WTC11 (cell line): ENCODE measurements at regions not wholly inside any gene's neighbourhood (a gene's known extent, or its start where the extent isn't known, plus 50 kb on each side); places are given as distances from the start of the nearest gene placed in this dataset.

ENCODE experiments used
- ATAC-seq: fragments of 200-7000 bp; cut with Tn5 transposase; 2 replicates; pipeline ENCODE4 v1.10.0; 2021; ENCODE audit warnings: mild to moderate bottlenecking, moderate library complexity
- CTCF ChIA-PET: fragments of 300-600 bp; sonication (Branson Sonifier 250); formaldehyde crosslinking; loops from one replicate; lab custom pipeline; 2021; ENCODE audit warnings: antibody characterized with exemption; lab: Charles Lee
- POLR2A ChIA-PET: fragments of 350-600 bp; sonication (Branson Sonifier 250); formaldehyde crosslinking; loops from one replicate; lab custom pipeline; 2021; ENCODE audit warnings: antibody characterized with exemption; lab: Charles Lee
- DNase-seq: peaks from one replicate; pipeline ENCODE4 v3.0.0; 2021; ENCODE audit warnings: low spot score
- H3K27ac Mint-ChIP-seq: 2 replicates; pipeline ENCODE4 v1.8.0; 2021; ENCODE audit warnings: mixed read lengths
- H3K27me3 Mint-ChIP-seq: 2 replicates; pipeline ENCODE4 v1.8.0; 2021; ENCODE audit warnings: low read depth, mild to moderate bottlenecking, moderate library complexity, mixed read lengths
- H3K36me3 Mint-ChIP-seq: 2 replicates; pipeline ENCODE4 v1.8.0; 2021; ENCODE audit warnings: mixed read lengths
- H3K4me1 Mint-ChIP-seq: 2 replicates; pipeline ENCODE4 v1.8.0; 2022; ENCODE audit warnings: mixed read lengths
- H3K4me3 Mint-ChIP-seq: 2 replicates; pipeline ENCODE4 v1.8.0; 2021; ENCODE audit warnings: mild to moderate bottlenecking, moderate library complexity, mixed read lengths
- H3K9me3 Mint-ChIP-seq: 2 replicates; pipeline ENCODE4 v1.8.0; 2021; ENCODE audit warnings: mixed read lengths
- ATF2 ChIP-seq: sonication (generic); formaldehyde crosslinking; IDR thresholded peaks from 2 replicates; pipeline ENCODE4 v1.8.1; 2022; ENCODE audit warnings: low read depth, missing genetic modification reagents, borderline replicate concordance
- CREB1 ChIP-seq: sonication (generic); formaldehyde crosslinking; IDR thresholded peaks from 2 replicates; pipeline ENCODE4 v1.8.0; 2023; ENCODE audit warnings: mild to moderate bottlenecking, missing genetic modification reagents
- EMX1 ChIP-seq: fragments of 250-450 bp; sonication (Bioruptor Pico); IDR thresholded peaks from 2 replicates; pipeline ENCODE4 v1.8.0; 2021; ENCODE audit warnings: mild to moderate bottlenecking
- FOXJ3 ChIP-seq: sonication (generic); formaldehyde crosslinking; IDR thresholded peaks from 2 replicates; pipeline ENCODE4 v1.9.0; 2021; ENCODE audit warnings: missing genetic modification reagents, mild to moderate bottlenecking, borderline replicate concordance
- GRHL2 ChIP-seq: fragments of 250-450 bp; sonication (Bioruptor Pico); IDR thresholded peaks from 2 replicates; pipeline ENCODE4 v1.8.0; 2022; ENCODE audit warnings: mild to moderate bottlenecking, moderate library complexity; ENCODE audit not compliant: insufficient replicate concordance, severe bottlenecking
- IRF2 ChIP-seq: sonication (generic); formaldehyde crosslinking; IDR thresholded peaks from 2 replicates; pipeline ENCODE4 v1.8.0; 2022; ENCODE audit warnings: low read depth, missing genetic modification reagents, borderline replicate concordance
- JAZF1 ChIP-seq: fragments of 250-450 bp; sonication (Bioruptor Pico); IDR thresholded peaks from 2 replicates; pipeline ENCODE4 v1.9.0; 2021; ENCODE audit warnings: moderate library complexity, mild to moderate bottlenecking, inconsistent platforms
- KAT7 ChIP-seq: sonication (generic); formaldehyde crosslinking; IDR thresholded peaks from 2 replicates; pipeline ENCODE4 v1.8.1; 2023; ENCODE audit warnings: missing genetic modification reagents, mild to moderate bottlenecking, borderline replicate concordance
- NFE2L1 ChIP-seq: sonication (generic); formaldehyde crosslinking; IDR thresholded peaks from 2 replicates; pipeline ENCODE4 v1.8.1; 2023; ENCODE audit warnings: missing genetic modification reagents
- PRDM15 ChIP-seq: sonication (generic); formaldehyde crosslinking; IDR thresholded peaks from 2 replicates; pipeline ENCODE4 v1.8.0; 2022; ENCODE audit warnings: missing genetic modification reagents
- SMAD3 ChIP-seq: sonication (generic); formaldehyde crosslinking; IDR thresholded peaks from 2 replicates; pipeline ENCODE4 v1.8.0; 2022; ENCODE audit warnings: missing genetic modification reagents, mild to moderate bottlenecking, borderline replicate concordance
- SP1 ChIP-seq: sonication (generic); formaldehyde crosslinking; conservative IDR thresholded peaks from 2 replicates; pipeline ENCODE4 v1.8.1; 2022; ENCODE audit warnings: missing genetic modification reagents
- TEAD1 ChIP-seq: sonication (generic); formaldehyde crosslinking; IDR thresholded peaks from 2 replicates; pipeline ENCODE4 v1.8.0; 2022; ENCODE audit warnings: mild to moderate bottlenecking, missing genetic modification reagents
- TEAD4 ChIP-seq: sonication (generic); formaldehyde crosslinking; IDR thresholded peaks from 2 replicates; pipeline ENCODE4 v1.8.0; 2022; ENCODE audit warnings: mild to moderate bottlenecking, missing genetic modification reagents
- TP53 ChIP-seq: sonication (generic); formaldehyde crosslinking; IDR thresholded peaks from 2 replicates; pipeline ENCODE4 v1.8.1; 2023; ENCODE audit warnings: mild to moderate bottlenecking, missing genetic modification reagents
- ZNF121 ChIP-seq: sonication (generic); formaldehyde crosslinking; IDR thresholded peaks from 2 replicates; pipeline ENCODE4 v1.8.0; 2023; ENCODE audit warnings: missing genetic modification reagents
- ZNF532 ChIP-seq: fragments of 250-450 bp; sonication (Bioruptor Pico); IDR thresholded peaks from 2 replicates; pipeline ENCODE4 v1.9.0; 2021; ENCODE audit warnings: mild to moderate bottlenecking, borderline replicate concordance
- TF ChIP-seq, protein P1 (sequence below): sonication (generic); formaldehyde crosslinking; IDR thresholded peaks from 2 replicates; pipeline ENCODE4 v1.8.1; 2023; ENCODE audit warnings: mild to moderate bottlenecking, missing genetic modification reagents, moderate library complexity
- TF ChIP-seq, protein P2 (sequence below): sonication (generic); formaldehyde crosslinking; IDR thresholded peaks from 2 replicates; pipeline ENCODE4 v1.8.1; 2023; ENCODE audit warnings: mild to moderate bottlenecking, missing genetic modification reagents, borderline replicate concordance
- TF ChIP-seq, protein P3 (sequence below): sonication (generic); formaldehyde crosslinking; IDR thresholded peaks from 2 replicates; pipeline ENCODE4 v1.8.0; 2022; ENCODE audit warnings: mild to moderate bottlenecking, missing genetic modification reagents
- TF ChIP-seq, protein P4 (sequence below): fragments of 250-450 bp; sonication (Bioruptor Pico); IDR thresholded peaks from 2 replicates; pipeline ENCODE4 v1.9.0; 2021; ENCODE audit warnings: moderate library complexity, mild to moderate bottlenecking, inconsistent platforms, borderline replicate concordance

GRCh38 chr9:86775718-86776117, 171.6 kb downstream of the GAS1 start (continued):
- TF ChIP-seq TEAD4 = no peak

DNA sequence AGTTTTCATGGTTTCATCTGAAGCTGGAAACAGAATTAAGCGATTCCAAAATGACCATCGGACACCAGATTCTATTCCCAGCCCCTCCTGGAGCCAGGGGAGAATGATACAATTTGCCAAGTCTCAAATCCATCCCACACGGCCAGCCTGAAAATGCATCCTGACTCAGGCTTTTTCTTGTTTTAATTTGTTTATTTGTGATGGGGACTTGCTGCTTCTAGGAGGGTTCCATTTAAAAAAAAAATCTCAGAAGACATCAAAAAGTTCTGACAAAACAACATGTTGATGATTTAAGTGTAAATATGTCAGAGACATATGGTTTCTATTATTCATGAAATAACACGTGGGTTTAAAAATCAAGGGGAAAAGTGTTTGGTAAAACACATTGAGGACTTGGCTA, 173.2 kb downstream of the GAS1 start:
- Mint-ChIP-seq H3K27me3 (peaks cover 3% of the 10 kb centered on the region; the same call in 1 of the 2 replicates), H3K36me3 (no peaks in the 10 kb centered on the region), H3K9me3 (peaks cover 3% of the 10 kb centered on the region), H3K27ac (no peak overlapping the region), H3K4me1 (no peaks in the 10 kb centered on the region), H3K4me3 (no peak overlapping the region)
- ChIA-PET CTCF (no interaction called here), POLR2A (no interaction called here)
- DNase-seq = no peak
- TF ChIP-seq, protein P1, sequence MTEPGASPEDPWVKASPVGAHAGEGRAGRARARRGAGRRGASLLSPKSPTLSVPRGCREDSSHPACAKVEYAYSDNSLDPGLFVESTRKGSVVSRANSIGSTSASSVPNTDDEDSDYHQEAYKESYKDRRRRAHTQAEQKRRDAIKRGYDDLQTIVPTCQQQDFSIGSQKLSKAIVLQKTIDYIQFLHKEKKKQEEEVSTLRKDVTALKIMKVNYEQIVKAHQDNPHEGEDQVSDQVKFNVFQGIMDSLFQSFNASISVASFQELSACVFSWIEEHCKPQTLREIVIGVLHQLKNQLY (CRISPR knock-in tag) = no peak
- TF ChIP-seq GRHL2 (CRISPR knock-in tag) (no peak), SMAD3 (CRISPR knock-in tag) (no peak), TEAD1 (CRISPR knock-in tag) (no peak), FOXJ3 (CRISPR knock-in tag) (no peak), TP53 (CRISPR knock-in tag) (no peak), KAT7 (CRISPR knock-in tag) (no peak), SP1 (no peak), EMX1 (no peak), JAZF1 (CRISPR knock-in tag) (no peak), PRDM15 (CRISPR knock-in tag) (no peak), ZNF532 (CRISPR knock-in tag) (no peak), IRF2 (no peak), ATF2 (CRISPR knock-in tag) (no peak), ZNF121 (CRISPR knock-in tag) (no peak), CREB1 (CRISPR knock-in tag) (no peak), NFE2L1 (no peak)
- TF ChIP-seq, protein P2, sequence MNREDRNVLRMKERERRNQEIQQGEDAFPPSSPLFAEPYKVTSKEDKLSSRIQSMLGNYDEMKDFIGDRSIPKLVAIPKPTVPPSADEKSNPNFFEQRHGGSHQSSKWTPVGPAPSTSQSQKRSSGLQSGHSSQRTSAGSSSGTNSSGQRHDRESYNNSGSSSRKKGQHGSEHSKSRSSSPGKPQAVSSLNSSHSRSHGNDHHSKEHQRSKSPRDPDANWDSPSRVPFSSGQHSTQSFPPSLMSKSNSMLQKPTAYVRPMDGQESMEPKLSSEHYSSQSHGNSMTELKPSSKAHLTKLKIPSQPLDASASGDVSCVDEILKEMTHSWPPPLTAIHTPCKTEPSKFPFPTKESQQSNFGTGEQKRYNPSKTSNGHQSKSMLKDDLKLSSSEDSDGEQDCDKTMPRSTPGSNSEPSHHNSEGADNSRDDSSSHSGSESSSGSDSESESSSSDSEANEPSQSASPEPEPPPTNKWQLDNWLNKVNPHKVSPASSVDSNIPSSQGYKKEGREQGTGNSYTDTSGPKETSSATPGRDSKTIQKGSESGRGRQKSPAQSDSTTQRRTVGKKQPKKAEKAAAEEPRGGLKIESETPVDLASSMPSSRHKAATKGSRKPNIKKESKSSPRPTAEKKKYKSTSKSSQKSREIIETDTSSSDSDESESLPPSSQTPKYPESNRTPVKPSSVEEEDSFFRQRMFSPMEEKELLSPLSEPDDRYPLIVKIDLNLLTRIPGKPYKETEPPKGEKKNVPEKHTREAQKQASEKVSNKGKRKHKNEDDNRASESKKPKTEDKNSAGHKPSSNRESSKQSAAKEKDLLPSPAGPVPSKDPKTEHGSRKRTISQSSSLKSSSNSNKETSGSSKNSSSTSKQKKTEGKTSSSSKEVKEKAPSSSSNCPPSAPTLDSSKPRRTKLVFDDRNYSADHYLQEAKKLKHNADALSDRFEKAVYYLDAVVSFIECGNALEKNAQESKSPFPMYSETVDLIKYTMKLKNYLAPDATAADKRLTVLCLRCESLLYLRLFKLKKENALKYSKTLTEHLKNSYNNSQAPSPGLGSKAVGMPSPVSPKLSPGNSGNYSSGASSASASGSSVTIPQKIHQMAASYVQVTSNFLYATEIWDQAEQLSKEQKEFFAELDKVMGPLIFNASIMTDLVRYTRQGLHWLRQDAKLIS (CRISPR knock-in tag) = no peak
- TF ChIP-seq, protein P3, sequence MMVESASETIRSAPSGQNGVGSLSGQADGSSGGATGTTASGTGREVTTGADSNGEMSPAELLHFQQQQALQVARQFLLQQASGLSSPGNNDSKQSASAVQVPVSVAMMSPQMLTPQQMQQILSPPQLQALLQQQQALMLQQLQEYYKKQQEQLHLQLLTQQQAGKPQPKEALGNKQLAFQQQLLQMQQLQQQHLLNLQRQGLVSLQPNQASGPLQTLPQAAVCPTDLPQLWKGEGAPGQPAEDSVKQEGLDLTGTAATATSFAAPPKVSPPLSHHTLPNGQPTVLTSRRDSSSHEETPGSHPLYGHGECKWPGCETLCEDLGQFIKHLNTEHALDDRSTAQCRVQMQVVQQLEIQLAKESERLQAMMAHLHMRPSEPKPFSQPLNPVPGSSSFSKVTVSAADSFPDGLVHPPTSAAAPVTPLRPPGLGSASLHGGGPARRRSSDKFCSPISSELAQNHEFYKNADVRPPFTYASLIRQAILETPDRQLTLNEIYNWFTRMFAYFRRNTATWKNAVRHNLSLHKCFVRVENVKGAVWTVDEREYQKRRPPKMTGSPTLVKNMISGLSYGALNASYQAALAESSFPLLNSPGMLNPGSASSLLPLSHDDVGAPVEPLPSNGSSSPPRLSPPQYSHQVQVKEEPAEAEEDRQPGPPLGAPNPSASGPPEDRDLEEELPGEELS (CRISPR knock-in tag) = no peak
- TF ChIP-seq, protein P4, sequence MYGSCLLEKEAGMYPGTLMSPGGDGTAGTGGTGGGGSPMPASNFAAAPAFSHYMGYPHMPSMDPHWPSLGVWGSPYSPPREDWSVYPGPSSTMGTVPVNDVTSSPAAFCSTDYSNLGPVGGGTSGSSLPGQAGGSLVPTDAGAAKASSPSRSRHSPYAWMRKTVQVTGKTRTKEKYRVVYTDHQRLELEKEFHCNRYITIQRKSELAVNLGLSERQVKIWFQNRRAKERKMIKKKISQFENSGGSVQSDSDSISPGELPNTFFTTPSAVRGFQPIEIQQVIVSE (CRISPR knock-in tag) = no peak
- no peak for ATAC-seq
